SU-DHL-6 (cell line): ENCODE measurements at regions not wholly inside any gene's neighbourhood (a gene's known extent, or its start where the extent isn't known, plus 50 kb on each side); places are given as distances from the start of the nearest gene placed in this dataset.

Experiments
- H2AFZ ChIP-seq: fragments of 200-600 bp; sonication (generic); 2 replicates; pipeline ENCODE4 v1.6.1; 2014; ENCODE audit warnings: low read depth, mild to moderate bottlenecking, moderate library complexity, mixed read lengths, antibody characterized with exemption, low read length; ENCODE audit not compliant: severe bottlenecking
- H3F3A ChIP-seq: fragments of 200-600 bp; shearing (Covaris generic); 2 replicates; pipeline ENCODE4 v1.6.0; 2016; ENCODE audit warnings: antibody characterized with exemption, mild to moderate bottlenecking; ENCODE audit not compliant: insufficient read depth
- H3K27ac ChIP-seq: fragments of 200-600 bp; sonication (generic); 2 replicates; pipeline ENCODE4 v1.5.1; 2016; ENCODE audit warnings: low read depth, mild to moderate bottlenecking, low read length, moderate library complexity, mixed read lengths
- H3K27me3 ChIP-seq: fragments of 200-600 bp; sonication (generic), shearing (Covaris generic); 2 replicates; pipeline ENCODE4 v1.6.0; 2014; ENCODE audit warnings: mild to moderate bottlenecking, low read length
- H3K36me3 ChIP-seq: fragments of 200-600 bp; sonication (generic); 2 replicates; pipeline ENCODE4 v1.6.1; 2014; ENCODE audit warnings: mild to moderate bottlenecking, low read length, mixed read lengths
- H3K4me2 ChIP-seq: fragments of 300-600, 200-600 bp; shearing (Covaris generic), sonication (generic); 2 replicates; pipeline ENCODE4 v1.6.0; 2014; ENCODE audit warnings: low read length, low read depth, mild to moderate bottlenecking; ENCODE audit not compliant: poor library complexity, severe bottlenecking
- H3K4me3 ChIP-seq: fragments of 200-600 bp; sonication (generic); 2 replicates; pipeline ENCODE4 v1.5.1; 2014; ENCODE audit warnings: antibody characterized with exemption, low read length, mild to moderate bottlenecking, mixed read lengths; ENCODE audit not compliant: insufficient read depth, poor library complexity, severe bottlenecking
- H3K79me2 ChIP-seq: fragments of 200-600 bp; sonication (generic); 2 replicates; pipeline ENCODE4 v1.6.1; 2014; ENCODE audit warnings: mild to moderate bottlenecking, low read length, moderate library complexity; ENCODE audit not compliant: insufficient read depth
- H3K9ac ChIP-seq: fragments of 200-600 bp; sonication (generic); 2 replicates; pipeline ENCODE4 v1.7.0; 2014; ENCODE audit warnings: mild to moderate bottlenecking, low read length
- H3K9me2 ChIP-seq: fragments of 200-600 bp; sonication (generic); replicated peaks from 2 replicates; pipeline ENCODE4 v1.6.1; 2014; ENCODE audit warnings: low read length; ENCODE audit not compliant: insufficient read depth
- H3K9me3 ChIP-seq: fragments of 200-600 bp; sonication (generic); 2 replicates; pipeline ENCODE4 v1.6.1; 2014; ENCODE audit warnings: low read length, mixed read lengths; ENCODE audit not compliant: insufficient read depth
- H4K20me1 ChIP-seq: fragments of 200-600 bp; sonication (generic); 2 replicates; pipeline ENCODE4 v1.6.1; 2014; ENCODE audit warnings: low read depth, mild to moderate bottlenecking, antibody characterized with exemption, low read length, moderate library complexity, mixed read lengths
- EZH2phosphoT487 ChIP-seq: fragments of 200-600 bp; sonication (generic), shearing (Covaris generic); conservative IDR thresholded peaks from 2 replicates; pipeline ENCODE4 v1.6.1; 2018; ENCODE audit warnings: mild to moderate bottlenecking, antibody characterized with exemption, low read length, moderate library complexity, mixed read lengths
- TF ChIP-seq, protein P1 (sequence below): fragments of 200-600 bp; sonication (generic); IDR thresholded peaks from one replicate; pipeline ENCODE4 v1.5.1; 2017; ENCODE audit warnings: antibody characterized with exemption, mild to moderate bottlenecking, low read length, moderate library complexity; ENCODE audit not compliant: insufficient read depth, poor library complexity, severe bottlenecking

DNA sequence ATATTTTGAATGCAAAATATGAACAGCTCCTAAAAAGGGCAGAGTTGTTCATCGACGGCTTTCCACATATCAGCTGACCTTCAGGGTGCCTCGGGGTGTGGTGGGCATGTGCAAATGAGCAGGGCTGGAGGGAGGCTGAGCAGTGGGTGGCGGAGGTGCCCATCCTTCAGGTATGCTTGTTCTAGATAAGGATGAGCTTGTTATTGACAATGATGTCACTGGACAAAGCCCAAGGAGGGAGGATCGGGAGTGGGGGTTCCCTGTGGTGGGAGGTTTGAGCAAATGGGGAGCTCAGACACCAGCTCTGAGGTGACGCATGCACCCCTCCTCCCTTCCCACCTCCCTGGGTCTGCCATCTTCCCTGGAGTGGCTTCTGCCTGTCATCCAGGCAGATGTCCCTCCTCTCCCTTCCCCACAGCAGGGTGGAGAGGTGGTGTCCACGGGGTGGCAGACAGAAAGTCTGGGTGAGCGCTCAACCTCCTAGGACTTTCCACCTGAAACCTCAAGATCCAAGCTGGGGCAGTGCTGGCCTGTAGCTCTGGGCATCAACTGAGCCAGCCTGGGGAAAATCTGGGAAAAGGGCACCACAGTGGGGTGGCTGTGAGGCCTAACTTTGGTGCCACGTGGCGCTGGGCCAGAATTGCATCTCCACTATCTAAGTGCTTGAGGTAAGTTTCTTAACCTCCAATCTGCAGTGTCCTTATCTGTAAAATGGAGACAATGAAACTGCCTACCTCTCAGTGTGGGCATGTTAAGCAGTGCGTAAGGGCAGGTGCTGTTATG, 106.3 kb upstream of the THY1 start:
- Histone ChIP-seq H3K9me2 (no peaks in the 10 kb centered on the region), H3K4me2 (no peak overlapping the region), H3K36me3 (no peaks in the 10 kb centered on the region), H3K4me3 (no peak overlapping the region), H3K27ac (no peak overlapping the region), H3F3A (no peaks in the 10 kb centered on the region), H3K9ac (no peak overlapping the region), H3K79me2 (no peaks in the 10 kb centered on the region), H3K27me3 (no peaks in the 10 kb centered on the region), H2AFZ (no peak overlapping the region), H4K20me1 (no peaks in the 10 kb centered on the region), H3K9me3 (no peaks in the 10 kb centered on the region)
- no peak for TF ChIP-seq EZH2phosphoT487
- TF ChIP-seq, protein P1, sequence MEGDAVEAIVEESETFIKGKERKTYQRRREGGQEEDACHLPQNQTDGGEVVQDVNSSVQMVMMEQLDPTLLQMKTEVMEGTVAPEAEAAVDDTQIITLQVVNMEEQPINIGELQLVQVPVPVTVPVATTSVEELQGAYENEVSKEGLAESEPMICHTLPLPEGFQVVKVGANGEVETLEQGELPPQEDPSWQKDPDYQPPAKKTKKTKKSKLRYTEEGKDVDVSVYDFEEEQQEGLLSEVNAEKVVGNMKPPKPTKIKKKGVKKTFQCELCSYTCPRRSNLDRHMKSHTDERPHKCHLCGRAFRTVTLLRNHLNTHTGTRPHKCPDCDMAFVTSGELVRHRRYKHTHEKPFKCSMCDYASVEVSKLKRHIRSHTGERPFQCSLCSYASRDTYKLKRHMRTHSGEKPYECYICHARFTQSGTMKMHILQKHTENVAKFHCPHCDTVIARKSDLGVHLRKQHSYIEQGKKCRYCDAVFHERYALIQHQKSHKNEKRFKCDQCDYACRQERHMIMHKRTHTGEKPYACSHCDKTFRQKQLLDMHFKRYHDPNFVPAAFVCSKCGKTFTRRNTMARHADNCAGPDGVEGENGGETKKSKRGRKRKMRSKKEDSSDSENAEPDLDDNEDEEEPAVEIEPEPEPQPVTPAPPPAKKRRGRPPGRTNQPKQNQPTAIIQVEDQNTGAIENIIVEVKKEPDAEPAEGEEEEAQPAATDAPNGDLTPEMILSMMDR, result no peak

DNA sequence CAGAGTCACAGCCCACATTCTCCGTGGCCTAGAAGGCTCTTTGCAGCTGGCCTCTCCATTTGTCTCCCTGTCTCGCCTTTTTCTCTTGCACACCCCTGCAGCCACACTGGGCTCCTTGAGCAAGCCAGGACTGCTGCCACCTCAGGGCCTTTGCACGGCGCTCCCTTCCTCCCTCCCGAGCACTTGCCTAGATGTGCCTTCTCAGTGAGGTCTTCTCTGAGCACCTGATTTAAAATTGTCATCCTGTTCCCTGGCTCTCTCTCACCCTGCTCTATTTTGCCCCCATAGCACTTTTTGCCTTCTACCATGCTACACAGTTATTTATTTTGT, 102.9 kb upstream of the THY1 start:
- Histone ChIP-seq H3K4me2 (no peak overlapping the region), H3K9me3 (no peaks in the 10 kb centered on the region), H4K20me1 (no peaks in the 10 kb centered on the region), H3K36me3 (no peaks in the 10 kb centered on the region), H3K27me3 (no peaks in the 10 kb centered on the region), H3F3A (no peaks in the 10 kb centered on the region), H3K9ac (no peak overlapping the region), H3K27ac (no peak overlapping the region), H3K4me3 (no peak overlapping the region), H3K79me2 (no peaks in the 10 kb centered on the region), H2AFZ (no peak overlapping the region), H3K9me2 (no peaks in the 10 kb centered on the region)
- no peak for TF ChIP-seq EZH2phosphoT487
- TF ChIP-seq, protein P1, result no peak

DNA sequence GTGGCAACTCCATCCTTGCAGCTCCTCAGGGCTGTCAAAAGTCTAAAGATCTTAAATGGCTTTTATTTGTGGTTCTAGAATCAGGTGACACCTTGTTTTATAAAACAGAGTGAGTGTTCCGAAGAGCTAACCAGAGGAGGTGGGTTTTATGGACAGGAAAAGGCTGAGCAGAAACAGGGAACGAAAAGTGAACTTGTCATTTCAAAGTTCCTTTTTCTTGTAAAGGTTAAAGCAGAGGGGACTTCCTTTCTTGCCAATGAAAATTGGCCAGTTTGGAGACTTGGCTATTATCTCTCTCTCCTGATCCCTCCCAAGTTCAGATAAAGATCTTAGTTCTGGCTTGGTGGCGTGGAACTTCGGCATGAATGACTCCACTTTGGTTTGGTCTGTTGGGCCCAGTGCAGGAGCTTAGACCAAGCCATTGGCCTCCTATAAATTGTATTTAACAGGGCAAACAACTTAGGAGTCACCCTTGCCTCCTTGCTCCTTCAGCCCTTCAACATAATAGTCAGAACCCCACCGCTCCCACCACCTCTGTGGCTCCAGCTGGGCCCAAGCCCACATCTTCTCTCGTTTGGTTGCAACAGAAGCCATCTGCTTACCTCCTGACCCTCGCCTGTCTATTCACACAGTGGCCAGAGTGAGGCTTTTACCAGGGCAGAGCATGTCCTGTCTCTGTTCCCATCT, 102.4 kb upstream of the THY1 start:
- no peaks in the 10 kb centered on the region for H4K20me1 ChIP-seq
- H3K4me2 ChIP-seq, result no peak overlapping the region
- TF ChIP-seq, protein P1, result no peak
- TF ChIP-seq EZH2phosphoT487, result no peak

More for the DNA sequence above, 102.4 kb upstream of the THY1 start:
- Histone ChIP-seq H3K36me3 (no peaks in the 10 kb centered on the region), H2AFZ (no peak overlapping the region), H3K9ac (no peak overlapping the region), H3K4me3 (no peak overlapping the region), H3F3A (no peaks in the 10 kb centered on the region), H3K27me3 (no peaks in the 10 kb centered on the region), H3K79me2 (no peaks in the 10 kb centered on the region), H3K9me2 (no peaks in the 10 kb centered on the region), H3K27ac (no peak overlapping the region), H3K9me3 (no peaks in the 10 kb centered on the region)
